Muscle of back (tissue), 3 donors: ENCODE measurements at regions not wholly inside any gene's neighbourhood (a gene's known extent, or its start where the extent isn't known, plus 50 kb on each side); places are given as distances from the start of the nearest gene placed in this dataset.

Experiments
- DNase-seq, 3 donors: peaks; one replicate each; pipeline versions ENCODE4 v3.0.0 to v3.0.0-alpha.2; 2013

- DNase-seq, result peak in 1 of 3 donors; percentile 24
Measured at GRCh38 chr6:40721271-40721952, 134.2 kb upstream of the LRFN2 start.

- peak in 1 of 3 donors; percentile 15 for DNase-seq
Measured at GRCh38 chr6:40720375-40720748, 133.2 kb upstream of the LRFN2 start.

GRCh38 chr6:40719671-40720374 lies 132.7 kb upstream of the LRFN2 start:
- DNase-seq, result peak in 2 of 3 donors; percentile 36 to 73

- DNase-seq, result no peak
Measured at GRCh38 chr6:40718401-40718800, 131.2 kb upstream of the LRFN2 start.

GRCh38 chr6:40717411-40718057 lies 130.4 kb upstream of the LRFN2 start:
- no peak for DNase-seq

- peak in 1 of 3 donors; percentile 19 for DNase-seq
Measured at GRCh38 chr6:40715570-40716403, 128.6 kb upstream of the LRFN2 start.

GRCh38 chr6:40714576-40715564 lies 127.7 kb upstream of the LRFN2 start:
- no peak for DNase-seq

GRCh38 chr6:40714143-40714542 lies 127.0 kb upstream of the LRFN2 start:
- DNase-seq, result no peak

- DNase-seq, result peak in 1 of 3 donors; percentile 46
Measured at GRCh38 chr6:40713002-40713719, 126.0 kb upstream of the LRFN2 start.

- DNase-seq, result peak in 1 of 3 donors; percentile 73
Measured at GRCh38 chr6:40710626-40711330, 123.6 kb upstream of the LRFN2 start.

- DNase-seq, result no peak
Measured at GRCh38 chr6:40708049-40708448, 120.9 kb upstream of the LRFN2 start.

GRCh38 chr6:40706178-40706577 lies 119.0 kb upstream of the LRFN2 start:
- no peak for DNase-seq

- peak in 1 of 3 donors; percentile 15 for DNase-seq
Measured at GRCh38 chr6:40705354-40705753, 118.2 kb upstream of the LRFN2 start.

- DNase-seq, result no peak
Measured at GRCh38 chr6:40701352-40702007, 114.3 kb upstream of the LRFN2 start.

- DNase-seq, result no peak
Measured at GRCh38 chr6:40700006-40700580, 112.9 kb upstream of the LRFN2 start.

GRCh38 chr6:40695750-40696415 lies 108.7 kb upstream of the LRFN2 start:
- DNase-seq, result no peak

GRCh38 chr6:40695114-40695513 lies 108.0 kb upstream of the LRFN2 start:
- no peak for DNase-seq

- no peak for DNase-seq
Measured at GRCh38 chr6:40693768-40694167, 106.6 kb upstream of the LRFN2 start.
